GM19025 (cell line): ENCODE measurements at regions not wholly inside any gene's neighbourhood (a gene's known extent, or its start where the extent isn't known, plus 50 kb on each side); places are given as distances from the start of the nearest gene placed in this dataset.
A peak's percentile ranks its signal among the peaks of the same experiment; 100 is the strongest.

Experiments
- ATAC-seq: cut with Tn5 transposase; IDR thresholded peaks from one replicate; pipeline ENCODE4 v1.9.1; 2021; ENCODE audit warnings: mild to moderate bottlenecking, low read depth, moderate library complexity; ENCODE audit not compliant: unreplicated experiment

GRCh38 chr4:157978680-157979361, 194.0 kb downstream of the GASK1B start:
- peak; percentile 78 for ATAC-seq

DNA sequence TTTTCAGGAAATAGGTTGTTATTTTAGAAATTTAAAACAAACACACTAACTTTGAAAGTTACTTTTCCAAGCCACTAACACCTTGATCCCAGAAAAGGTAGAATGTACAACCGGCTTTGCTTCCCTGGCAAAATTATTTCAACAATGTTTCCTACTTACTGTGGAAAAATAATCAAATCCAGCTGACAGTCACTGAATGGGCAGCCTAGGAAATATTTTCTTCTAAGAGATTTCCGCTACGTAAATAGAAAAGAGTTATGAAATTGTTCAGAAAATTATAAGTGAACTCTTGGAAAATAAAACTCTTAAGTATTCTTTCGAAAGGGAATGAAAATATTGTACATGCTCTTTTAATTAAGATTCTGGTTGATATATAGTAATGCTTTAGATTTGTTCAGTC, 195.7 kb downstream of the GASK1B start:
- ATAC-seq, result no peak

- ATAC-seq, result no peak
These were observed 199.5 kb downstream of the GASK1B start for GRCh38 chr4:157973297-157973696.

GRCh38 chr4:157964463-157964862, 208.4 kb downstream of the GASK1B start:
- no peak for ATAC-seq

- ATAC-seq, result no peak
These were observed 211.4 kb downstream of the GASK1B start for GRCh38 chr4:157961229-157961990.

DNA sequence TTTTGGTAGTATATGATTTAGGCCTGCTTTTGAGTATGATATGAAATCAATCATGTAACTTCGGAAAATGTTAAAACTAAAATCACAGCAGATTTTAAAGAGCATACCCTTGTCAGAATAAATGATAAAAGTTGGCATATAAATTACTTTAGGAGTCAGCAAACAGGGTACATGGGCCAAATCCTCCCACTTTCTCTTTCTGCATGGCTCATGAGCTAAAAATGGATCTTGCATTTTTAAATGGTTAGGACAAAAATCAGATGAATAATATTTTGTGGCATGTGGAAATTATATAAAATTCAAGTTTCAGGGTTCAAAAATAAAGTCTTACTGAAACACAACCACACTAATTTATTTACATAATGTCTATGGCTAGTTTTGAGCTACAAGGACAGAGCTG, 214.9 kb downstream of the GASK1B start:
- ATAC-seq, result no peak

GRCh38 chr4:157942017-157942416, 230.8 kb downstream of the GASK1B start:
- ATAC-seq, result no peak

- ATAC-seq, result no peak
These were observed 238.7 kb downstream of the GASK1B start for GRCh38 chr4:157934151-157934550.

DNA sequence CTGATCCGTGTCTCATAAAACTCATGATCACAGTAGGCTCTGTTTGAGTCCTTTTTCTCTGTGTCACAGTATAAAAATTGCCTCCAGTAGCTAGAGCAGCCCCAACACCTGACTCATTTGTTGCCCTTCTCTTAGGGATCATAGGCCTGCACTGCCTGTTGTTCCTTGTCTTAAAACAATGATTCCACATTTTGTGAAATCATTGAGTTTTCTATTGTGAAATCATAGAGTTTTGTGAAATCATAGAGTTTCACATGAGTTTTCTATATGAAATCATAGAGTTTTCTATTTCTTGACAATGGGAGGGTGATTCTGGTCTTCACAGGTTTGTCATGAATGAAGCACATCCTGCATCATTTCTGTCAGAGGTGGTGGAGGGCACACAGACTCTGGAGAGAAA, 239.9 kb downstream of the GASK1B start:
- no peak for ATAC-seq

DNA sequence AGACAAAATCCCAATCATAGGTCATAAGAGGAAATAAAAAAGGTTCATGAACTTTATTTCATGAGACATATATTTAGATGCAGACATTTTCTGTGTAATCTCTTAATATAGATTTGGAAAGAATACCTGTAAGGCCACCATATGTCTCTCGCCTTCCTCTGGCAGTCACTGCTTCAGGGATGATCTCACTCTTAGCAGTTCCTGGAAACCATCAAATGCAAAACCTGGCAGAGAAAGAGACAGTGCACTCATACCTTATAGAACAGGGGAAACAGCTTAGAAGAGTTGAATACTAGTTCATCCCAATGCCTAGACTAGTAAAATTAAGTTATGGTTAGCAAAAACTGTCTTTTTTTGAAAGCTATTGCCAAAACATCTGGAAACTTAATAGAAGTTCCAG, 243.3 kb downstream of the GASK1B start:
- ATAC-seq, result no peak

GRCh38 chr4:157918036-157918832, 254.6 kb downstream of the GASK1B start:
- ATAC-seq, result no peak

- no peak for ATAC-seq
These were observed 260.6 kb downstream of the GASK1B start for GRCh38 chr4:157912212-157912611.

DNA sequence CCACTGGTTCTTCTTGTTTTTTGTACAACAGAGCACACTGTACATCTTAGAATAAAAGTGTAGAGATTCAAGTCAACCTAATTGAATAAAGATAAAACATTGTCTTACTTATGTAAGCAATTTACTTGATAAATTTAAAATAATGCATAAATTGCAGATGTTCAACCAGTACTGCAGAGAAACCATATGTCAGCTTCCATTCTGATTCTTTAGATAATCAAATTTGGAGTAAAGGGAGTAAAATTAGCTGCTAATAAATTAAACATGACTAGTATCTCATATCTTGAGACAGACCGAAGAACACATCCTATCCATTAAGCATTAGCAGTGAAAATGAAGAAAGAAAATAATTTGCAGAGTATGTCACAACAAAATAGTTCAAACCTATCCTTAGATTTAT, 261.2 kb downstream of the GASK1B start:
- no peak for ATAC-seq

DNA sequence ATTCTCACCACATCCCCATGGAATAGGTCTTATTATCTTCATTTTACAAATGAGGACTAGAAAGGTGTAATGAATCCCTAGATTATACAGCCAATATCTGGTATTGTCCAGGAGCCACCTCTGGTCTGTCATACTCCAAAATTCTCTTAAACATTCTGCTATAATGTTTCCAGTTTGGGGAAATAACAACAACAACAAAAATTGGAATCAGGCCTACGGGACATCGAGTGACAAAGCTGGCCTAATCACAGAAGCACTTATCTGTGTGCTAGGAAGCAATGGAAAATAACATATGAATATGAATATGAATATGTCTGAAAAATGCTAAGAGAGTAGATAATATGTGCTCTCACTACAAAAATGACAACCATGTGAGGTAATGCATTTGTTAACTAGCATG, 264.1 kb downstream of the GASK1B start:
- ATAC-seq, result no peak

DNA sequence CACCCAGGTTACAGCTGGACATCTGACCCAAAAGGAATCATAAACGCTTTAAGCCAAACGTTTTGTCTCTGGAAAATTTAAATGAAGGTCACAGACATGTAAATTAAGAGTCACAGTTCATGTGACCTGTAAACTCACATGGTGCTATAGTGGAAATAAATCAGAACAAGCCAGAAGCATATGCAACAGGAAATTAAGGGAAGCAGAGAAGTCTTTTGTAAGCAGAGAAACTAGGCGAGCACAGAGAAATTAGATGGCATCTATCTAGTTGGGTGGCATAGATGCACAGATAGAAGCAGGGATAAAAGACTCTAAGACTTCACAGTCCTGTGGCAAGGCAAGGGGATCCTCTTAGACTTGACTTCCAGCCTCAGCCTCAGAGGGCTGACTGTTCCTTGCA, 264.8 kb downstream of the GASK1B start:
- no peak for ATAC-seq

GRCh38 chr4:157907226-157907946, 265.4 kb downstream of the GASK1B start:
- no peak for ATAC-seq

DNA sequence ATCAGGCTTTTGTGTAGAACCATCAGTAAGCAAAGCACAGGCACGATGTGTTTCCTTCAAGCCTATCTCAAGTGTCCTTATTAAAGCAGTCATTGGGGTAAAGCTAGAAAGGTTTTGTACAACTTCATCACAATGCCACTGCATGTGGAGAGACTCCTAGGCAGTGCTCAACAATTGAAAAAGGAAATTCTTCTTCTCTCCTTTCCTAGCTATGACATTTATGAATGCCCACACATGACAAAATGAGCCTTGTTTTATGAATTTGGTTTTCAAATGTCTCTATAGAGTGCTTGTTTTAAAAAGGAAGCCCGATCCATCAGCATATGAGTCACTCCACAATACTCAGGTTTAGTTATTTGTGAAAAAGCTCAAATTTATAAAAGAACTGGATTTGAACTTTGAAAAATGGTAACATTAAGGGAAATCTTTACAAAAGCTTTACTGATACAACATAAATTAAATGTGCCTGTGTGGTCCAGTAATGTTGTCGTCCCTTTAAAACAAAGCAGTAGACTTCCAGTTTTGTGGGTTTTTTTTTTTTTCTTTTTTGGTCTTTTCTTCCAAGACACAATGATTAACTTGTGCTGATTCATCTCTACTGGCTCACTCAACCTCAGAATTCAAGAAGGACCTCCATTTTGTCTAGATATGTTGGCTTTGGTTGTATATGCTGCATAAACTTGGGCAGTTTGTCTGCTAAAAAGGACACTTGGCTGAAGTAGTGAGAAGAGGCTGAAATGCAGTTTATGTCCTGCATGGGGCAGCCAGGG, 273.8 kb downstream of the GASK1B start:
- ATAC-seq, result no peak

GRCh38 chr4:157897855-157898370, 274.9 kb downstream of the GASK1B start:
- no peak for ATAC-seq

- no peak for ATAC-seq
These were observed 276.1 kb downstream of the GASK1B start for GRCh38 chr4:157896726-157897125.

DNA sequence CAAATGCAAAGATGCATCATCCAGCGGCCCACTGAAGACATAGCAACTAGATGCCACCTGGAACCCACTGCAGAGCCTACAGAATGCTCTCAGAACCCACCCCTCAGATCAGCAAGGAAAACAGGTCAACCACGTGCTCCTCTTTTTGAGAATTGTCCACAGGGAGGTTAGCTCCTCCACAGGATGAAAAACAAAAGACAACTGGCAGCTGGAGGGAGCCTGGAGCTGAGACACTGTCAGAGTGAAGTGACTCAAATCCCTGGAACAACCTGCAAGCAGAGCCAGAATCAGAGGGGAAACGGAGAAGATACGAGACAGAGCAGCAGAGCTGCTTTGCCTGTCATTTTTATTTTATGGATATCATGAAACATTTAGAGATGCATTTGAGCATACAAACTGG, 277.6 kb downstream of the GASK1B start:
- no peak for ATAC-seq
